SK-N-SH (cell line): ENCODE measurements at regions not wholly inside any gene's neighbourhood (a gene's known extent, or its start where the extent isn't known, plus 50 kb on each side); places are given as distances from the start of the nearest gene placed in this dataset.

Experiments used
- CTCF ChIP-seq: fragments of 200-600 bp; sonication (generic); IDR thresholded peaks from 2 replicates; pipeline ENCODE4 v1.6.1; 2017; ENCODE audit warnings: antibody characterized with exemption, mild to moderate bottlenecking, moderate library complexity
- GABPA ChIP-seq: IDR thresholded peaks from 2 replicates; pipeline ENCODE4 v1.4.0; 2012; ENCODE audit warnings: low read depth, mild to moderate bottlenecking
- IRF3 ChIP-seq: fragments of 150-350 bp; IDR thresholded peaks from 2 replicates; pipeline ENCODE4 v1.6.1; 2016; ENCODE audit warnings: mild to moderate bottlenecking, low read depth, low read length
- POLR2AphosphoS5 ChIP-seq: IDR thresholded peaks from 2 replicates; pipeline ENCODE4 v1.6.1; 2012; ENCODE audit warnings: low read depth, low read length
- TAF1 ChIP-seq: IDR thresholded peaks from 2 replicates; pipeline ENCODE4 v1.6.1; 2012; ENCODE audit warnings: low read depth, mild to moderate bottlenecking, low read length, moderate library complexity, borderline replicate concordance

GRCh38 chr5:158559066-158559465 is 540.6 kb downstream of the EBF1 start:
- TF ChIP-seq CTCF (no peak), IRF3 (no peak), GABPA (no peak), TAF1 (no peak), POLR2AphosphoS5 (no peak)
